AG04450 (cell line): ENCODE measurements at regions not wholly inside any gene's neighbourhood (a gene's known extent, or its start where the extent isn't known, plus 50 kb on each side); places are given as distances from the start of the nearest gene placed in this dataset.
A peak's percentile ranks its signal among the peaks of the same experiment; 100 is the strongest.

Experiments used
- CTCF ChIA-PET: fragments of 300-600, 350-600 bp; formaldehyde crosslinking; extraction: SDS; loops from one replicate; lab custom pipeline; 2022; ENCODE audit warnings: antibody characterized with exemption, inconsistent platforms; lab: Charles Lee
- POLR2A ChIA-PET: fragments of 350-600 bp; formaldehyde crosslinking; extraction: SDS; loops from one replicate; lab custom pipeline; 2021; ENCODE audit warnings: antibody characterized with exemption, inconsistent platforms; lab: Yijun Ruan, JAX
- DNase-seq: peaks from one replicate; pipeline ENCODE4 v3.0.0-alpha.2; 2011; ENCODE audit warnings: low read depth, low spot score
- H3K27ac ChIP-seq: one replicate; pipeline ENCODE4 v1.5.1; 2012; ENCODE audit warnings: low read depth, low read length, control low read depth
- H3K27me3 ChIP-seq: one replicate; pipeline ENCODE4 v1.6.0; 2012; ENCODE audit warnings: low read length; ENCODE audit not compliant: control insufficient read depth, insufficient read depth
- H3K4me3 ChIP-seq: 2 replicates; pipeline ENCODE4 v1.5.1; 2011; ENCODE audit warnings: mild to moderate bottlenecking, low read depth, low read length, control low read depth
- H3K9me3 ChIP-seq: 2 replicates; pipeline ENCODE4 v1.5.1; 2012; ENCODE audit warnings: low read length; ENCODE audit not compliant: control insufficient read depth, insufficient read depth
- CTCF ChIP-seq: IDR thresholded peaks from 2 replicates; pipeline ENCODE4 v1.5.1; 2011; ENCODE audit warnings: low read depth, low read length, control low read depth, inconsistent platforms

- Histone ChIP-seq H3K27ac (no peak overlapping the region), H3K9me3 (no peaks in the 10 kb centered on the region), H3K4me3 (no peak overlapping the region), H3K27me3 (no peaks in the 10 kb centered on the region)
- TF ChIP-seq CTCF: no peak
- DNase-seq: peak; percentile 61
- ChIA-PET CTCF (interaction anchor here (1.0 kb wide), 1 partner anchor 51 kb away, joined by 3 read pairs; no protein-coding TSS in a partner anchor), POLR2A (interaction anchor here (0.8 to 1.6 kb wide), 4 partner anchors 20 to 287 kb away, joined by 3 to 5 read pairs (median 4); no protein-coding TSS in a partner anchor)
Measured at GRCh38 chr11:27234043-27234668, 128.9 kb downstream of the CCDC34 start.

- no peak overlapping the region for H3K4me3 ChIP-seq
- CTCF ChIA-PET: interaction anchor here (1.0 kb wide), 1 partner anchor 50 kb away, joined by 3 read pairs; no protein-coding TSS in a partner anchor
Measured at GRCh38 chr11:27233654-27234042, 129.4 kb downstream of the CCDC34 start.

GRCh38 chr11:27231530-27231929 lies 131.5 kb downstream of the CCDC34 start:
- DNase-seq: no peak
- Histone ChIP-seq H3K9me3 (no peaks in the 10 kb centered on the region), H3K27me3 (no peaks in the 10 kb centered on the region), H3K4me3 (no peak overlapping the region), H3K27ac (no peak overlapping the region)
- ChIA-PET POLR2A (no interaction called here), CTCF (interaction anchor here (0.7 to 1.0 kb wide), 2 partner anchors 48 to 128 kb away, joined by 4 to 6 read pairs; no protein-coding TSS in a partner anchor)
- no peak for TF ChIP-seq CTCF

More at GRCh38 chr11:27233654-27234042, 129.4 kb downstream of the CCDC34 start:
- POLR2A ChIA-PET: interaction anchor here (1.0 to 1.6 kb wide), 3 partner anchors 20 to 286 kb away, joined by 3 to 5 read pairs (median 5); no protein-coding TSS in a partner anchor
- TF ChIP-seq CTCF: no peak
- Histone ChIP-seq H3K27ac (no peak overlapping the region), H3K9me3 (no peaks in the 10 kb centered on the region), H3K27me3 (no peaks in the 10 kb centered on the region)
- DNase-seq: no peak

- Histone ChIP-seq H3K27me3 (no peaks in the 10 kb centered on the region), H3K4me3 (no peak overlapping the region), H3K27ac (no peak overlapping the region), H3K9me3 (no peaks in the 10 kb centered on the region)
- POLR2A ChIA-PET: no interaction called here
- no peak for DNase-seq
- no peak for TF ChIP-seq CTCF
- CTCF ChIA-PET: interaction anchor here (0.9 to 1.4 kb wide), 3 partner anchors 51 to 255 kb away, joined by 3 to 4 read pairs (median 4); no protein-coding TSS in a partner anchor
Measured at GRCh38 chr11:27230192-27230572, 132.8 kb downstream of the CCDC34 start.

- no peaks in the 10 kb centered on the region for H3K27me3 ChIP-seq
- H3K9me3 ChIP-seq: no peaks in the 10 kb centered on the region
- no peak for DNase-seq
- H3K27ac ChIP-seq: no peak overlapping the region
- no peak overlapping the region for H3K4me3 ChIP-seq
- no peak for TF ChIP-seq CTCF
- POLR2A ChIA-PET: no interaction called here
- CTCF ChIA-PET: interaction anchor here (1.3 to 1.4 kb wide), 2 partner anchors 67 to 256 kb away, joined by 4 read pairs; no protein-coding TSS in a partner anchor
Measured at GRCh38 chr11:27229511-27230191, 133.4 kb downstream of the CCDC34 start.
